Sigmoid colon (tissue), 6 donors: ENCODE measurements at regions not wholly inside any gene's neighbourhood (a gene's known extent, or its start where the extent isn't known, plus 50 kb on each side); places are given as distances from the start of the nearest gene placed in this dataset.

Source experiments
- DNase-seq: peaks from one replicate; pipeline ENCODE4 v3.0.0-alpha.2; 2019
- H3K27ac ChIP-seq, 4 donors: fragments of 200-600 bp; sonication (generic); one replicate each; pipeline ENCODE4 v1.5.1; 2016 to 2019; ENCODE audit warnings: mild to moderate bottlenecking in 1 of 4
- H3K27me3 ChIP-seq, 3 donors: fragments of 200-600 bp; sonication (generic); one replicate each; pipeline ENCODE4 v1.5.1; 2019; ENCODE audit warnings: mild to moderate bottlenecking in 1 of 3
- H3K36me3 ChIP-seq, 4 donors: fragments of 200-600 bp; sonication (generic); one replicate each; pipeline ENCODE4 v1.5.1; 2016 to 2019
- H3K4me1 ChIP-seq, 4 donors: fragments of 200-600 bp; sonication (generic); one replicate each; pipeline ENCODE4 v1.5.1; 2017 to 2019
- H3K4me3 ChIP-seq, 4 donors: fragments of 200-600 bp; sonication (generic); one replicate each; pipeline ENCODE4 v1.5.1; 2017 to 2019; ENCODE audit warnings: mild to moderate bottlenecking in 2 of 4, moderate library complexity in 1 of 4
- H3K9me3 ChIP-seq, 4 donors: fragments of 200-600 bp in 3 of 4; sonication (generic) in 3 of 4; one replicate each; pipeline versions ENCODE4 v1.5.1 to v1.6.1; 2013 to 2019
- EP300 ChIP-seq, 4 donors: sonication (generic); formaldehyde crosslinking; IDR thresholded peaks; one replicate each; pipeline ENCODE4 v1.6.1; 2017; ENCODE audit warnings: antibody characterized with exemption in 4 of 4
- POLR2A ChIP-seq, 2 donors: fragments of 450-650 bp; IDR thresholded peaks; one replicate each; pipeline ENCODE4 v1.6.1; 2016; ENCODE audit warnings: antibody characterized with exemption in 2 of 2, mild to moderate bottlenecking in 2 of 2, moderate library complexity in 2 of 2
- POLR2AphosphoS5 ChIP-seq, 4 donors: sonication (generic); formaldehyde crosslinking; IDR thresholded peaks; one replicate each; pipeline ENCODE4 v1.6.1; 2017; ENCODE audit warnings: antibody characterized with exemption in 4 of 4
- WGBS, 2 donors: extraction: QIAGEN DNeasy Blood & Tissue Kit; methylation state at CpG; one replicate each; pipeline ENCODE4 v1.1.7; 2013; 5-methylcytosine and 5-hydroxymethylcytosine counted together
- intact Hi-C: fragments of 100-400 bp; cut with DNase I; formaldehyde crosslinking; loops from one replicate; pipeline ENCODE4 v1.15.1; 2023
- TF ChIP-seq, protein P1 (sequence below), 4 experiments: fragments of 450-650 bp in 3 of 4; fragments of 200-600 bp in 1 of 4; IDR thresholded peaks; one replicate each; pipeline ENCODE4 v1.5.1; 2016 to 2019; ENCODE audit warnings: antibody characterized with exemption in 4 of 4, mild to moderate bottlenecking in 3 of 4, moderate library complexity in 2 of 4
- donor health status: healthy with polysubstance abuse.
- donor health status: healthy.

DNA sequence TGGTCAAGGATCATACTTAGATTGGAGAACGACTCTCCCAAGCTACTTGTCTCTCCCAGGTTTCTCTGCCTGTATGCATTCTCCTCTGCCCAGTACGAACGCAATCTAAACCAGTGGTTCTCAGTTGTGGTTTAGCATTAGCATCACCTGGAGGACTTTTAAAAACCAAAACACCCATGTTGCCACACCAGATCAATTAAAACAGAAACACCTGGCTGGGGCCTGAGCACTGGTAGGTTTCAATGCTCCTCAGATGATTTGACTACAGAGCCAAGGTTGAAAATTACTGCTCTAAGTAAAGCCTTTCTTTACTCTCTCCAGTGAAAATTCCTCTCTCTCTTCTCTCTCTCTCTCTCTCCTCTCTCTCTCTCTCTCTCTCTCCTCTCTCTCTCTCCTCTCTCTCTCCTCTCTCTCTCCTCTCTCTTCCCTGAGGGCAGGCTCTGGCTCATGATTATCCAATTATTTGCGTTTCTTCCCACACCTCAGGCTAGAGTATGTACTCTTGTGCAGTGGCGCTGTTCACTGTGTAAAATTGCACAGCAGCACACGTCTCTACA is 153.7 kb upstream of the FGF13 start:
- no peak for TF ChIP-seq POLR2AphosphoS5 (IDR thresholded peaks at IDR 0.05)
- TF ChIP-seq POLR2A (IDR thresholded peaks at IDR 0.05), result no peak
- TF ChIP-seq, protein P1, sequence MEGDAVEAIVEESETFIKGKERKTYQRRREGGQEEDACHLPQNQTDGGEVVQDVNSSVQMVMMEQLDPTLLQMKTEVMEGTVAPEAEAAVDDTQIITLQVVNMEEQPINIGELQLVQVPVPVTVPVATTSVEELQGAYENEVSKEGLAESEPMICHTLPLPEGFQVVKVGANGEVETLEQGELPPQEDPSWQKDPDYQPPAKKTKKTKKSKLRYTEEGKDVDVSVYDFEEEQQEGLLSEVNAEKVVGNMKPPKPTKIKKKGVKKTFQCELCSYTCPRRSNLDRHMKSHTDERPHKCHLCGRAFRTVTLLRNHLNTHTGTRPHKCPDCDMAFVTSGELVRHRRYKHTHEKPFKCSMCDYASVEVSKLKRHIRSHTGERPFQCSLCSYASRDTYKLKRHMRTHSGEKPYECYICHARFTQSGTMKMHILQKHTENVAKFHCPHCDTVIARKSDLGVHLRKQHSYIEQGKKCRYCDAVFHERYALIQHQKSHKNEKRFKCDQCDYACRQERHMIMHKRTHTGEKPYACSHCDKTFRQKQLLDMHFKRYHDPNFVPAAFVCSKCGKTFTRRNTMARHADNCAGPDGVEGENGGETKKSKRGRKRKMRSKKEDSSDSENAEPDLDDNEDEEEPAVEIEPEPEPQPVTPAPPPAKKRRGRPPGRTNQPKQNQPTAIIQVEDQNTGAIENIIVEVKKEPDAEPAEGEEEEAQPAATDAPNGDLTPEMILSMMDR (IDR thresholded peaks at IDR 0.05), result no peak
- no peak for TF ChIP-seq EP300 (IDR thresholded peaks at IDR 0.05)
- no peak overlapping the region for H3K4me3 ChIP-seq
- H3K27me3 ChIP-seq, result no peaks in the 10 kb centered on the region
- H3K9me3 ChIP-seq, result no peaks in the 10 kb centered on the region
- no peaks in the 10 kb centered on the region for H3K36me3 ChIP-seq
- H3K4me1 ChIP-seq, result no peaks in the 10 kb centered on the region
- intact Hi-C loops, result no loop called here
- no peak for DNase-seq
- no peak overlapping the region for H3K27ac ChIP-seq
- WGBS, 2 donors, result 83 to 90% methylated on average over 6 of the region's 6 CpGs

DNA sequence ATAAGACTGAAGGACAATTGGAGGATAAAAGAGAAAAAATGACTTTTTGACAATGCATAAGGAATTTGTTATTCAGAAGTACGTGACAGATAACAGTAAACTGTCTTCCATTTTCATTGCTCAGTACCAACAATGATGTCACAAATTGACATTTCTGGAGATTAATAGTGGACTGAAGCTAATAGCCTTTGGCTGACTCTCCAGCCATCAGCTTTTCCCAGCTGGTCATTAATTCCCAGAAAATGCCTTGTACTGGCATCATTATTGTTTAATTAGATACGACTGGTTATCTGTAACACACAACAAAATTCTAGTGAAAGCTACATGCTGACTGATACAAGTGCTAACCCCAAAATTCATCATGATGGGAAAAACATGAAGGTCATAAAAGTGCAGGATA is 147.9 kb upstream of the FGF13 start:
- Histone ChIP-seq H3K4me1 (no peaks in the 10 kb centered on the region), H3K36me3 (no peaks in the 10 kb centered on the region), H3K27ac (no peak overlapping the region), H3K9me3 (no peaks in the 10 kb centered on the region), H3K4me3 (no peak overlapping the region), H3K27me3 (no peaks in the 10 kb centered on the region)
- TF ChIP-seq POLR2A (IDR thresholded peaks at IDR 0.05) (no peak), EP300 (IDR thresholded peaks at IDR 0.05) (no peak), POLR2AphosphoS5 (IDR thresholded peaks at IDR 0.05) (no peak)
- TF ChIP-seq, protein P1 (IDR thresholded peaks at IDR 0.05), result no peak
- intact Hi-C loops, result no loop called here
- DNase-seq, result no peak
- WGBS, 2 donors, result 74 to 77% methylated on average over 2 of the region's 2 CpGs

DNA sequence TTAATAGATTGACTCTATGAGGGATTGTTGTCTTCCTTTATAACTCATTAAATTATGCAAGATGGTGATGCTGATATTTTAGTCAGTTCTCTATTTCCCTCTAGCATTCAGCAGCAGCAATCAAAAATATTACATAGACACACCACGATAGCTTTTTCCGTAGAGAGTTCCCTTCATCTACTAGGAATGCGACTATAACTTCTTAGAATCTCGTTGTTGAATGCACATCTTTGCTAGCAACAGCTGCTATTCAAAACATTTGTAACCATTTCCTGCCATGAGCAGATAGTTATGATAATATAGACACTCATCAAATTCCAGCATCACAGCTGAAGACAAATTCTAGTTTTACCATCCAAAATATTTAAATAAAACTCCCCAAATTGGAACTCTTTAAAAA is 147.4 kb upstream of the FGF13 start:
- Histone ChIP-seq H3K4me1 (no peaks in the 10 kb centered on the region), H3K4me3 (no peak overlapping the region), H3K27me3 (no peaks in the 10 kb centered on the region), H3K9me3 (no peaks in the 10 kb centered on the region), H3K36me3 (no peaks in the 10 kb centered on the region), H3K27ac (no peak overlapping the region)
- WGBS, 2 donors, result 55 to 63% methylated on average over 4 of the region's 4 CpGs
- intact Hi-C loops, result no loop called here
- TF ChIP-seq EP300 (IDR thresholded peaks at IDR 0.05), result no peak
- DNase-seq, result no peak

DNA sequence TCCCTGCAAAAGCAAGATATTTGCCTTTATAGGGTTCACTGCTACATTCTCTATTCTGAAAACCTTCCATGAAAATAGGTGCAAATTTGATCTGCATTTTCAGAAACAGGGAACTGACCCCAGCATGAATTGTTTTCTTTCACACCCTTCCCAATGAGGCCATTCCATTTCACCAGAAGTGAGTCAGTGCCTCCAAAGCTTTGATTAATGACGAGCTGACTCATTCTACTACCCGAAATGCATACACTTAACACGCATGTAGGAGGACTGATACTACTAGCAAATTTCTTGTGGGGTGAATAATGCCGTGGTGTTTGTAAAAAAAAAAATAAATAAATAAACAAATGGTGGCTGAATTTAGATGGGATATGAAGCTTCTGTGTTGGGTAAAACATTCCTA is 146.9 kb upstream of the FGF13 start:
- Histone ChIP-seq H3K27me3 (no peaks in the 10 kb centered on the region), H3K36me3 (no peaks in the 10 kb centered on the region), H3K4me3 (no peak overlapping the region), H3K9me3 (no peaks in the 10 kb centered on the region), H3K27ac (no peak overlapping the region), H3K4me1 (no peaks in the 10 kb centered on the region)
- intact Hi-C loops, result no loop called here
- DNase-seq, result no peak
- WGBS, 2 donors, result 46 to 72% methylated on average over 4 of the region's 4 CpGs
- TF ChIP-seq POLR2AphosphoS5 (IDR thresholded peaks at IDR 0.05) (no peak), POLR2A (IDR thresholded peaks at IDR 0.05) (no peak), EP300 (IDR thresholded peaks at IDR 0.05) (no peak)
- TF ChIP-seq, protein P1 (IDR thresholded peaks at IDR 0.05), result no peak

DNA sequence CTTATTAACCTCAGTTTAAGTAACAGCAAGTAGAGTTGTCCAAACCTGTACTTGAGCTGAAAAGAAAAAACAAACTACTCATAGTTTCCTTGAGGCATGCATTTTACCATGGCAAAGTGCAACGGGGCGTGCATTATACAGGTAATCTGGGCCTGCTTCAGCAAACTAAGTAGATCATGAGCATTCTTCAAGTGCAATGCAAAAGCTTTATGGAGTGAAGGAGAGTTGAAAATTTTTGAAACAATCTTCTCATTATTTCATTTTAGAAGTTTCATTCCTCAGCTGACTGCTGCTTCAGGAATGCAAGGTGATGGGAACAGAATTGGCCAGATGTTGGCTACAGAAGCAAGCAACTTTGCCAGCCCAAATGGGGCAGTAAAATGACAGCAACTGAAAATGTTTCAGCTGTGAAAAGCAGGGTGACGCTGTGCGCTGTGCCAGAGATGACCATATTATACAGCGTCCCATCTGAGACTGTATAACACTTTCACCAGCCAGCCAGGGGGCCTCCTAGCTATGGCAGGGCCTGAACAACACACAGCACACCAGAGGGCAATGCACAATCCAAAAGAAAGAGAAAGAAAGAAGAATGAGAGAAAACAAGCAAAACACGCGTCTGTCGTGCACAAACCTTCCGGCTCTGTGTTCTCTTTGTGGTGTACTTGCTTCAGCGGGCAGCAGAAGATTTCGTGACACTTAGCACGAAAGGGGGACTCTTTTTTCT is 145.5 kb upstream of the FGF13 start:
- no peaks in the 10 kb centered on the region for H3K27me3 ChIP-seq
- no peaks in the 10 kb centered on the region for H3K36me3 ChIP-seq
- H3K9me3 ChIP-seq, result no peaks in the 10 kb centered on the region
- intact Hi-C loops, result no loop called here
- DNase-seq, result no peak
- no peak overlapping the region for H3K27ac ChIP-seq
- no peaks in the 10 kb centered on the region for H3K4me1 ChIP-seq
- 91 to 92% methylated on average over 12 of the region's 12 CpGs for WGBS, 2 donors
- no peak overlapping the region for H3K4me3 ChIP-seq
- TF ChIP-seq, protein P1 (IDR thresholded peaks at IDR 0.05), result no peak
- TF ChIP-seq EP300 (IDR thresholded peaks at IDR 0.05) (no peak), POLR2A (IDR thresholded peaks at IDR 0.05) (no peak), POLR2AphosphoS5 (IDR thresholded peaks at IDR 0.05) (no peak)
